IPS-18a (cell line): ENCODE measurements at regions not wholly inside any gene's neighbourhood (a gene's known extent, or its start where the extent isn't known, plus 50 kb on each side); places are given as distances from the start of the nearest gene placed in this dataset.

Experiments used
- H3K27ac ChIP-seq: one replicate; pipeline ENCODE4 v1.5.1; 2013; ENCODE audit warnings: low read length
- H3K27me3 ChIP-seq: one replicate; pipeline ENCODE4 v1.6.1; 2013; ENCODE audit warnings: mild to moderate bottlenecking, low read length; ENCODE audit not compliant: control insufficient read depth, insufficient read depth
- H3K36me3 ChIP-seq: one replicate; pipeline ENCODE4 v1.6.1; 2013; ENCODE audit warnings: low read depth, low read length; ENCODE audit not compliant: control insufficient read depth
- H3K4me1 ChIP-seq: one replicate; pipeline ENCODE4 v1.6.1; 2013; ENCODE audit warnings: low read depth, low read length; ENCODE audit not compliant: control insufficient read depth
- H3K4me3 ChIP-seq: one replicate; pipeline ENCODE4 v1.5.1; 2013; ENCODE audit warnings: low read length
- H3K9ac ChIP-seq: one replicate; pipeline ENCODE4 v1.6.1; 2013; ENCODE audit warnings: mild to moderate bottlenecking, low read length, moderate library complexity
- H3K9me3 ChIP-seq: one replicate; pipeline ENCODE4 v1.6.1; 2013; ENCODE audit warnings: low read depth, low read length; ENCODE audit not compliant: control insufficient read depth

GRCh38 chr16:19948186-19949104, 63.8 kb upstream of the GPRC5B start:
- Histone ChIP-seq H3K27ac (peak overlapping the region; percentile 83), H3K9me3 (no peaks in the 10 kb centered on the region), H3K36me3 (no peaks in the 10 kb centered on the region), H3K4me1 (peaks cover 27% of the 10 kb centered on the region), H3K9ac (peak overlapping the region; percentile 43), H3K4me3 (peak overlapping the region; percentile 34), H3K27me3 (no peaks in the 10 kb centered on the region)

- Histone ChIP-seq H3K4me1 (peaks cover 19% of the 10 kb centered on the region), H3K27me3 (no peaks in the 10 kb centered on the region)
Observed at GRCh38 chr16:19945934-19946333, 61.3 kb upstream of the GPRC5B start.

GRCh38 chr16:19940195-19940594, 55.5 kb upstream of the GPRC5B start:
- Histone ChIP-seq H3K4me3 (no peak overlapping the region), H3K4me1 (peaks cover 3% of the 10 kb centered on the region), H3K27me3 (no peaks in the 10 kb centered on the region), H3K27ac (no peak overlapping the region), H3K36me3 (no peaks in the 10 kb centered on the region), H3K9ac (no peak overlapping the region), H3K9me3 (no peaks in the 10 kb centered on the region)

More at GRCh38 chr16:19945934-19946333, 61.3 kb upstream of the GPRC5B start:
- Histone ChIP-seq H3K9ac (no peak overlapping the region), H3K36me3 (no peaks in the 10 kb centered on the region), H3K27ac (no peak overlapping the region), H3K4me3 (no peak overlapping the region), H3K9me3 (no peaks in the 10 kb centered on the region)

GRCh38 chr16:19939553-19939952, 54.9 kb upstream of the GPRC5B start:
- no peak overlapping the region for H3K9ac ChIP-seq
- no peaks in the 10 kb centered on the region for H3K27me3 ChIP-seq
- peaks cover 3% of the 10 kb centered on the region for H3K4me1 ChIP-seq
- H3K36me3 ChIP-seq = no peaks in the 10 kb centered on the region
- no peak overlapping the region for H3K4me3 ChIP-seq
- no peak overlapping the region for H3K27ac ChIP-seq
- no peaks in the 10 kb centered on the region for H3K9me3 ChIP-seq

- no peak overlapping the region for H3K27ac ChIP-seq
- H3K9me3 ChIP-seq = no peaks in the 10 kb centered on the region
- H3K4me1 ChIP-seq = peaks cover 6% of the 10 kb centered on the region
- H3K4me3 ChIP-seq = no peak overlapping the region
- no peaks in the 10 kb centered on the region for H3K36me3 ChIP-seq
- no peak overlapping the region for H3K9ac ChIP-seq
- H3K27me3 ChIP-seq = no peaks in the 10 kb centered on the region
Observed at GRCh38 chr16:19938536-19938935, 53.9 kb upstream of the GPRC5B start.

GRCh38 chr16:19936441-19936840, 51.8 kb upstream of the GPRC5B start:
- Histone ChIP-seq H3K9me3 (no peaks in the 10 kb centered on the region), H3K27ac (no peak overlapping the region), H3K9ac (no peak overlapping the region), H3K36me3 (no peaks in the 10 kb centered on the region), H3K27me3 (no peaks in the 10 kb centered on the region), H3K4me1 (peaks cover 7% of the 10 kb centered on the region), H3K4me3 (no peak overlapping the region)

- Histone ChIP-seq H3K4me1 (peaks cover 7% of the 10 kb centered on the region), H3K9me3 (no peaks in the 10 kb centered on the region), H3K36me3 (no peaks in the 10 kb centered on the region), H3K27ac (no peak overlapping the region), H3K27me3 (no peaks in the 10 kb centered on the region), H3K4me3 (no peak overlapping the region), H3K9ac (no peak overlapping the region)
Observed at GRCh38 chr16:19935694-19936093, 51.0 kb upstream of the GPRC5B start.
